GM19351 (cell line): ENCODE measurements at regions not wholly inside any gene's neighbourhood (a gene's known extent, or its start where the extent isn't known, plus 50 kb on each side); places are given as distances from the start of the nearest gene placed in this dataset.

ENCODE experiments used
- ATAC-seq: cut with Tn5 transposase; IDR thresholded peaks from one replicate; pipeline ENCODE4 v1.9.1; 2021; ENCODE audit warnings: mild to moderate bottlenecking, moderate library complexity; ENCODE audit not compliant: unreplicated experiment

- no peak for ATAC-seq
These were observed 797.7 kb upstream of the ARGLU1 start for GRCh38 chr13:107365466-107366215.

- ATAC-seq = no peak
These were observed 796.7 kb upstream of the ARGLU1 start for GRCh38 chr13:107364658-107365057.

GRCh38 chr13:107361666-107362065, 793.7 kb upstream of the ARGLU1 start:
- no peak for ATAC-seq

GRCh38 chr13:107360010-107360409, 792.1 kb upstream of the ARGLU1 start:
- ATAC-seq = no peak

GRCh38 chr13:107358866-107359265, 790.9 kb upstream of the ARGLU1 start:
- no peak for ATAC-seq

- no peak for ATAC-seq
These were observed 783.4 kb upstream of the ARGLU1 start for GRCh38 chr13:107351305-107351704.

GRCh38 chr13:107348925-107349324, 781.0 kb upstream of the ARGLU1 start:
- no peak for ATAC-seq

GRCh38 chr13:107348471-107348870, 780.5 kb upstream of the ARGLU1 start:
- ATAC-seq = no peak

- no peak for ATAC-seq
These were observed 779.9 kb upstream of the ARGLU1 start for GRCh38 chr13:107347641-107348369.

GRCh38 chr13:107342747-107343146, 774.8 kb upstream of the ARGLU1 start:
- no peak for ATAC-seq

- ATAC-seq = no peak
These were observed 771.3 kb upstream of the ARGLU1 start for GRCh38 chr13:107339209-107339608.

- ATAC-seq = no peak
These were observed 764.3 kb upstream of the ARGLU1 start for GRCh38 chr13:107332188-107332587.

- ATAC-seq = no peak
These were observed 763.4 kb upstream of the ARGLU1 start for GRCh38 chr13:107331359-107331758.

GRCh38 chr13:107330484-107330883, 762.5 kb upstream of the ARGLU1 start:
- no peak for ATAC-seq

- no peak for ATAC-seq
These were observed 762.1 kb upstream of the ARGLU1 start for GRCh38 chr13:107329991-107330390.

GRCh38 chr13:107324416-107325204, 756.7 kb upstream of the ARGLU1 start:
- no peak for ATAC-seq

GRCh38 chr13:107322228-107322627, 754.3 kb upstream of the ARGLU1 start:
- no peak for ATAC-seq

- ATAC-seq = no peak
These were observed 737.2 kb upstream of the ARGLU1 start for GRCh38 chr13:107305178-107305577.

- ATAC-seq = no peak
These were observed 733.9 kb upstream of the ARGLU1 start for GRCh38 chr13:107301724-107302374.

- no peak for ATAC-seq
These were observed 731.8 kb upstream of the ARGLU1 start for GRCh38 chr13:107299717-107300116.

GRCh38 chr13:107296804-107297203, 728.9 kb upstream of the ARGLU1 start:
- ATAC-seq = no peak
